Tibial artery (tissue), 4 donors: ENCODE measurements at regions not wholly inside any gene's neighbourhood (a gene's known extent, or its start where the extent isn't known, plus 50 kb on each side); places are given as distances from the start of the nearest gene placed in this dataset.

ENCODE experiments used
- DNase-seq, 2 donors: peaks; one replicate each; pipeline ENCODE4 v3.0.0-alpha.2; 2019
- H3K27ac ChIP-seq, 2 donors: fragments of 200-600 bp; sonication (generic) in 1 of 2; 1 replicate in 1 of 2; 2 replicates in 1 of 2; pipeline ENCODE4 v1.5.1; 2018 to 2019; ENCODE audit warnings: mild to moderate bottlenecking in 1 of 2
- H3K27me3 ChIP-seq, 2 donors: fragments of 200-600 bp; sonication (generic) in 1 of 2; one replicate each; pipeline versions ENCODE4 v1.5.1 to v1.6.0; 2016 to 2019
- H3K36me3 ChIP-seq, 3 donors: fragments of 200-600 bp; sonication (generic) in 2 of 3; one replicate each; pipeline ENCODE4 v1.5.1; 2016 to 2019; ENCODE audit warnings: mild to moderate bottlenecking in 2 of 3
- H3K4me1 ChIP-seq, 4 donors: fragments of 200-600 bp; sonication (generic) in 2 of 4; 1 replicate in 3 of 4; 2 replicates in 1 of 4; pipeline ENCODE4 v1.5.1; 2016 to 2019
- H3K4me3 ChIP-seq, 2 donors: fragments of 200-600 bp; sonication (generic) in 1 of 2; 1 replicate in 1 of 2; 2 replicates in 1 of 2; pipeline ENCODE4 v1.5.1; 2018 to 2019; ENCODE audit warnings: mild to moderate bottlenecking in 2 of 2
- H3K9me3 ChIP-seq, 3 donors: fragments of 200-600 bp; sonication (generic) in 1 of 3; one replicate each; pipeline ENCODE4 v1.5.1; 2016 to 2019
- intact Hi-C: fragments of 100-400 bp; cut with DNase I; formaldehyde crosslinking; loops from one replicate; pipeline ENCODE4 v1.15.0; 2023; ENCODE audit warnings: low total_unique reads
- TF ChIP-seq, protein P1 (sequence below), 2 experiments: fragments of 200-600 bp in 1 of 2; fragments of 450-650 bp in 1 of 2; IDR thresholded peaks; one replicate each; pipeline ENCODE4 v1.5.1; 2017 to 2019; ENCODE audit warnings: antibody characterized with exemption in 2 of 2, mild to moderate bottlenecking in 1 of 2, moderate library complexity in 1 of 2

DNA sequence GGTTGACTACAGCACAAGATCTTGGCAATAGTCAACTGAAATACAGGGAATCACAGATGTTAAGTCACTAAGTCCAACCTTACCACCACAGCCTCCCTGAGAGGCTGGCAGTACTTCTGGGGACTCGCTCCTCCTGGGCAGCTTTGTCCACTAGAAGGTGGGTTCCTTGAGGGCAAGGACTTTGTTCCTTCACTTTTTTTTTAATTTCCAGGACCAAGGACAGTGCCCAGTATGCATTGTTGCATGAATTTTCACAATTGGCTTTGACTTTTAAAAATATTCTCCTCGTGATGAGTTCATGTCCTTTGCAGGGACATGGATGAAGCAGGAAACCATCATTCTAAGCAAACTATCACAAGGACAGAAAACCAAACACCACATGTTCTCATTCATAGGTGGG is 96.7 kb upstream of the IGSF21 start:
- Histone ChIP-seq H3K4me3 (no peak overlapping the region), H3K36me3 (no peaks in the 10 kb centered on the region), H3K4me1 (no peaks in the 10 kb centered on the region), H3K27me3 (peaks cover 0 to 83% of the 10 kb centered on the region in 2 donors), H3K9me3 (no peaks in the 10 kb centered on the region), H3K27ac (no peak overlapping the region)
- no peak for DNase-seq
- TF ChIP-seq, protein P1, sequence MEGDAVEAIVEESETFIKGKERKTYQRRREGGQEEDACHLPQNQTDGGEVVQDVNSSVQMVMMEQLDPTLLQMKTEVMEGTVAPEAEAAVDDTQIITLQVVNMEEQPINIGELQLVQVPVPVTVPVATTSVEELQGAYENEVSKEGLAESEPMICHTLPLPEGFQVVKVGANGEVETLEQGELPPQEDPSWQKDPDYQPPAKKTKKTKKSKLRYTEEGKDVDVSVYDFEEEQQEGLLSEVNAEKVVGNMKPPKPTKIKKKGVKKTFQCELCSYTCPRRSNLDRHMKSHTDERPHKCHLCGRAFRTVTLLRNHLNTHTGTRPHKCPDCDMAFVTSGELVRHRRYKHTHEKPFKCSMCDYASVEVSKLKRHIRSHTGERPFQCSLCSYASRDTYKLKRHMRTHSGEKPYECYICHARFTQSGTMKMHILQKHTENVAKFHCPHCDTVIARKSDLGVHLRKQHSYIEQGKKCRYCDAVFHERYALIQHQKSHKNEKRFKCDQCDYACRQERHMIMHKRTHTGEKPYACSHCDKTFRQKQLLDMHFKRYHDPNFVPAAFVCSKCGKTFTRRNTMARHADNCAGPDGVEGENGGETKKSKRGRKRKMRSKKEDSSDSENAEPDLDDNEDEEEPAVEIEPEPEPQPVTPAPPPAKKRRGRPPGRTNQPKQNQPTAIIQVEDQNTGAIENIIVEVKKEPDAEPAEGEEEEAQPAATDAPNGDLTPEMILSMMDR (IDR thresholded peaks at IDR 0.05): no peak
- intact Hi-C loops: no loop called here

DNA sequence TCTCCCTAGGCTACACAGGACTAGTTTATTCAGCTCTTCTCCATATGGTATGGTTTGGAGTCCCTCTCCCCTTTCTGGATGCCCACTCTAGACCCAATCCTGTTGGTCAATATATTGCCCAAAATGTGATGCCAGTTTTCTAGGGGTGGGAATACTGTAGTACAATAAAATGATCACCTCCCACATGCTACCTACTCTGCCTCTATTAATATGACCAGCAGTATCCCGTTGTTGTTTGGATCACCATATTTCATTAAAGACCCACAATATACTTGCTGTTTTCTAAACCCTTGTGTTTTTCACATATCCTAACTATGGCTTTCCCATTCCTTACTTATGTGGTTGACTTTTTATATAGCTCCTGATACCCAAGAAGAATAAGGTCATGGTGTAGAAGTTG is 95.9 kb upstream of the IGSF21 start:
- no peaks in the 10 kb centered on the region for H3K36me3 ChIP-seq
- no peak for DNase-seq
- no peaks in the 10 kb centered on the region for H3K9me3 ChIP-seq
- H3K4me3 ChIP-seq: no peak overlapping the region
- H3K27ac ChIP-seq: no peak overlapping the region
- peaks cover 0 to 83% of the 10 kb centered on the region in 2 donors for H3K27me3 ChIP-seq
- H3K4me1 ChIP-seq: no peaks in the 10 kb centered on the region
- TF ChIP-seq, protein P1 (IDR thresholded peaks at IDR 0.05): no peak
- intact Hi-C loops: no loop called here

DNA sequence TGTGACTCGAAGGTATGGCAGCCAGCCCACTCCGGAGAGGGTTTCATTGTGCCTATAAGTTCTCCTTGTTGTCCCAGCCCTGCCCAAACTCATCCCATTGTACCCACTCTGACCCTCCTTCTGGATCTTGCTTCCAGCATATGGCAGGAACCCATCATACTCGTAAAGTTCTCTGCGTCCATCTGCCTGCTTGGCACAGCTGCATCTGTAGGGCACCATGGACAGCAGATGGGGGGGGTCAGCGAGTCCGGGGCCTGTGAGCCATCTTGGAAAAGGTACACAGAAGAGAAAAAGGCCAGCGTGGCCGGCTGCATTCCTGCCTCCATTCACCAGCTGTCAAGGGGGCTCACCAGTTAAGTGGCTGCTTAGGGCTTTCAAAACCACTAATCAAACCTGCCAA is 94.9 kb upstream of the IGSF21 start:
- TF ChIP-seq, protein P1 (IDR thresholded peaks at IDR 0.05): no peak
- Histone ChIP-seq H3K27me3 (peaks cover 0 to 79% of the 10 kb centered on the region in 2 donors), H3K36me3 (no peaks in the 10 kb centered on the region), H3K9me3 (no peaks in the 10 kb centered on the region), H3K27ac (no peak overlapping the region), H3K4me3 (no peak overlapping the region), H3K4me1 (no peaks in the 10 kb centered on the region)
- intact Hi-C loops: no loop called here
- no peak for DNase-seq

DNA sequence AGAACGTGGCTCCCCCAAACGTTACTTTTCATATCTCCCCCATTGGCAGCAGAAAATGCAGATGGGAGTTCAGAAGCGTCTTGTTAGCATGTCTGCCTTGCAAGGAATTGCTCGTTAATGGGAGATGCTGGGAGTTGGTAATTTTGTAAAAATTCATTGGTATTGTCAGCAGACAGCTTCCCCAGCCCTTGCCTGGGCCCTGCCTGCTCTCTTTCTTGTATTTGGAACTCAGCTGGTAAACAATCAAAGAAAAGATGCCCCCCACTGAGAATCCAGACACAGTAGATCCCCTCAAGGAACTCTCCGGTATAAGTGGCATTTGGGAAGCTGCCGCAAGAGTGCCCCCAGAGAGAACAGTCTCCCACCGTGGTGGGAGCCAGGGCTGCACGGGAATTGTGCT is 94.4 kb upstream of the IGSF21 start:
- no peak overlapping the region for H3K27ac ChIP-seq
- no peak for DNase-seq
- TF ChIP-seq, protein P1 (IDR thresholded peaks at IDR 0.05): no peak
- intact Hi-C loops: no loop called here
- no peak overlapping the region for H3K4me3 ChIP-seq
- H3K27me3 ChIP-seq: peaks cover 0 to 77% of the 10 kb centered on the region in 2 donors
- H3K4me1 ChIP-seq: no peaks in the 10 kb centered on the region
- no peaks in the 10 kb centered on the region for H3K9me3 ChIP-seq
- no peaks in the 10 kb centered on the region for H3K36me3 ChIP-seq

DNA sequence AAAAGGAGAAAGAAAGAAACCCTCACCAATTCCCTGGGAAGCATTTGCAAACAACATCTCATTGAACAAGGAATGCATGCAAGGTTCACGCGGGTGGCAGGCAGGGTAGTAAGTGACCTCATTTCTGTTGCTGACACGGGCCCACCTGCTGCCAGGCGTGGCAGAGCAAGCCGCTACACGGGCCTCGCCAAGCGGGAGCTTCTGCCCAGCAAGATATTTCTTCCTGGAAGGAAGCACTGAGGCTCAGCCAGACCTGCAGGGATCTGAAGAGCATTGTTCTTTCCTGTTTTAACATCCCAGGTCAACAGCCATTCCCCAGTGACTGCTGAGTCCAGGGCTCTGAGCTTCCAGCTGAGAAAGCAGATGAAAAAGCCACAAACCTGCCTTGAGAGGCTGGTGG is 91.9 kb upstream of the IGSF21 start:
- Histone ChIP-seq H3K4me1 (no peaks in the 10 kb centered on the region), H3K9me3 (no peaks in the 10 kb centered on the region), H3K4me3 (no peak overlapping the region), H3K27ac (no peak overlapping the region), H3K27me3 (peaks cover 0 to 77% of the 10 kb centered on the region in 2 donors), H3K36me3 (no peaks in the 10 kb centered on the region)
- TF ChIP-seq, protein P1 (IDR thresholded peaks at IDR 0.05): no peak
- DNase-seq: no peak
- intact Hi-C loops: no loop called here

DNA sequence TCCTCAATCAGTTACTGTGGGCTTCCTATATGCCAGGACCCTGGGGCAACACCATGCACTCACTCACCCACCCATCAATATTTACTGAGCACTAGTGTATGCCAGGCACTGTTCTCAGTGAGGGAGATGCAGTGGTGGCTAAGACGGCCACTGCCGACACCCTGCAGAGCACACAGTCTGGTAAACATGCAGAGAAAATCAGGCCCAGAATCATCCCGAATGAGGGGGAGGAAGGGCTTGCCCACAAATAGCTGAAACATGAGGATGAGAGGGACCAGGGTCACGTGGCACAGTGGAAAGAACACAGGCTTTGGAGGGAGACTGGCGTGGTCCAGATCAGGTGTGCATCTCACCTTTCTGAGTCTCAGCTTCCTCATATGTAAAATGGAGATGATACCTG is 89.2 kb upstream of the IGSF21 start:
- Histone ChIP-seq H3K27me3 (peaks cover 0 to 77% of the 10 kb centered on the region in 2 donors), H3K4me1 (no peaks in the 10 kb centered on the region), H3K27ac (no peak overlapping the region), H3K9me3 (no peaks in the 10 kb centered on the region), H3K36me3 (no peaks in the 10 kb centered on the region), H3K4me3 (no peak overlapping the region)
- intact Hi-C loops: no loop called here
- TF ChIP-seq, protein P1 (IDR thresholded peaks at IDR 0.05): no peak
- no peak for DNase-seq
